NCI-H187 treated with DMSO at 0.1 percent for 48 hours (cell line): ENCODE measurements at regions not wholly inside any gene's neighbourhood (a gene's known extent, or its start where the extent isn't known, plus 50 kb on each side); places are given as distances from the start of the nearest gene placed in this dataset.
"Not testable (repeated sequence)": the region's sequence is repeated elsewhere in the genome, so short reads cannot be mapped to it uniquely, and the experiment has no call there.

Source experiments
- DNase-seq: peaks from one replicate; lab custom pipeline; 2025; lab: John Stamatoyannopoulos, UW

GRCh38 chr5:99441235-99441634, 512.4 kb upstream of the CHD1 start:
- DNase-seq: no peak

- no peak for DNase-seq
Measured at GRCh38 chr5:99438619-99439018, 509.8 kb upstream of the CHD1 start.

GRCh38 chr5:99437986-99438385, 509.2 kb upstream of the CHD1 start:
- DNase-seq: no peak

- DNase-seq: not testable (repeated sequence)
Measured at GRCh38 chr5:99423396-99423795, 494.6 kb upstream of the CHD1 start.

- DNase-seq: not testable (repeated sequence)
Measured at GRCh38 chr5:99418640-99419039, 489.8 kb upstream of the CHD1 start.

- not testable (repeated sequence) for DNase-seq
Measured at GRCh38 chr5:99410386-99410785, 481.6 kb upstream of the CHD1 start.

- DNase-seq: not testable (repeated sequence)
Measured at GRCh38 chr5:99404764-99405302, 476.0 kb upstream of the CHD1 start.

GRCh38 chr5:99400571-99400970, 471.8 kb upstream of the CHD1 start:
- DNase-seq: not testable (repeated sequence)

GRCh38 chr5:99398976-99399375, 470.2 kb upstream of the CHD1 start:
- no peak for DNase-seq

GRCh38 chr5:99386406-99387077, 457.7 kb upstream of the CHD1 start:
- no peak for DNase-seq

GRCh38 chr5:99379187-99379586, 450.4 kb upstream of the CHD1 start:
- no peak for DNase-seq

GRCh38 chr5:99378443-99378842, 449.6 kb upstream of the CHD1 start:
- no peak for DNase-seq

GRCh38 chr5:99369797-99370593, 441.2 kb upstream of the CHD1 start:
- DNase-seq: no peak

GRCh38 chr5:99368726-99369125, 439.9 kb upstream of the CHD1 start:
- DNase-seq: no peak

GRCh38 chr5:99355881-99356280, 427.1 kb upstream of the CHD1 start:
- no peak for DNase-seq

- no peak for DNase-seq
Measured at GRCh38 chr5:99349787-99350186, 421.0 kb upstream of the CHD1 start.

- no peak for DNase-seq
Measured at GRCh38 chr5:99348597-99348996, 419.8 kb upstream of the CHD1 start.

GRCh38 chr5:99339758-99340157, 411.0 kb upstream of the CHD1 start:
- not testable (repeated sequence) for DNase-seq

- DNase-seq: no peak
Measured at GRCh38 chr5:99334936-99335335, 406.1 kb upstream of the CHD1 start.

- DNase-seq: peak; percentile 30
Measured at GRCh38 chr5:99331061-99331460, 402.3 kb upstream of the CHD1 start.

GRCh38 chr5:99320436-99320835, 391.6 kb upstream of the CHD1 start:
- no peak for DNase-seq

GRCh38 chr5:99317136-99317535, 388.3 kb upstream of the CHD1 start:
- DNase-seq: no peak

GRCh38 chr5:99316484-99316883, 387.7 kb upstream of the CHD1 start:
- no peak for DNase-seq
